ENCODE measurements at regions not wholly inside any gene's neighbourhood (a gene's known extent, or its start where the extent isn't known, plus 50 kb on each side); places are given as distances from the start of the nearest gene placed in this dataset.
A peak's percentile ranks its signal among the peaks of the same experiment; 100 is the strongest.

DNA sequence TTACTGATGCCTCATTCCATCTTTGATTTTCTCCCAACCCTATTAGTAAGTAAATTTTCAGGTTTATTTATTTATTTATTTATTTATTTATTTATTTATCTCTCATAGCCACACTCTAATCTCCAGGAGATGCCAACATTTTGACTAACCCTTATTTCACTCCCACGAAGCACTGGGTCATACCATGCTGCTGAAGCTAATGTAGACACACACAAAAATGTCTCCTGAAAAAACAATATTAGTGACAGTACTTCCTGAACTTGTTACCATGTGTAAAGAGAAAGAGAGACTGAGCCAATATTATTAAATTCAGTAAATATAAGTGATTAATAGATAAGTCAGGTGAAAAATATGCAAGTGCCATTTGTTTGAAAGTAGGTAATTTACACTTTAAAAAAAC is 402.7 kb downstream of the C4orf33 start:
- Histone ChIP-seq H3K27ac (no peak overlapping the region), H3K4me1 (no peaks in the 10 kb centered on the region), H3K9me3 (no peaks in the 10 kb centered on the region), H3K4me3 (no peak overlapping the region), H3K27me3 (ENCODE audit: low read depth) (no peaks in the 10 kb centered on the region), H3K36me3 (no peaks in the 10 kb centered on the region)
- ATAC-seq (no peak), DNase-seq (no peak)
- intact Hi-C loops (cut with DNase I), result no loop called here
- TF ChIP-seq, protein P1, sequence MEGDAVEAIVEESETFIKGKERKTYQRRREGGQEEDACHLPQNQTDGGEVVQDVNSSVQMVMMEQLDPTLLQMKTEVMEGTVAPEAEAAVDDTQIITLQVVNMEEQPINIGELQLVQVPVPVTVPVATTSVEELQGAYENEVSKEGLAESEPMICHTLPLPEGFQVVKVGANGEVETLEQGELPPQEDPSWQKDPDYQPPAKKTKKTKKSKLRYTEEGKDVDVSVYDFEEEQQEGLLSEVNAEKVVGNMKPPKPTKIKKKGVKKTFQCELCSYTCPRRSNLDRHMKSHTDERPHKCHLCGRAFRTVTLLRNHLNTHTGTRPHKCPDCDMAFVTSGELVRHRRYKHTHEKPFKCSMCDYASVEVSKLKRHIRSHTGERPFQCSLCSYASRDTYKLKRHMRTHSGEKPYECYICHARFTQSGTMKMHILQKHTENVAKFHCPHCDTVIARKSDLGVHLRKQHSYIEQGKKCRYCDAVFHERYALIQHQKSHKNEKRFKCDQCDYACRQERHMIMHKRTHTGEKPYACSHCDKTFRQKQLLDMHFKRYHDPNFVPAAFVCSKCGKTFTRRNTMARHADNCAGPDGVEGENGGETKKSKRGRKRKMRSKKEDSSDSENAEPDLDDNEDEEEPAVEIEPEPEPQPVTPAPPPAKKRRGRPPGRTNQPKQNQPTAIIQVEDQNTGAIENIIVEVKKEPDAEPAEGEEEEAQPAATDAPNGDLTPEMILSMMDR (IDR thresholded peaks at IDR 0.05), result no peak

DNA sequence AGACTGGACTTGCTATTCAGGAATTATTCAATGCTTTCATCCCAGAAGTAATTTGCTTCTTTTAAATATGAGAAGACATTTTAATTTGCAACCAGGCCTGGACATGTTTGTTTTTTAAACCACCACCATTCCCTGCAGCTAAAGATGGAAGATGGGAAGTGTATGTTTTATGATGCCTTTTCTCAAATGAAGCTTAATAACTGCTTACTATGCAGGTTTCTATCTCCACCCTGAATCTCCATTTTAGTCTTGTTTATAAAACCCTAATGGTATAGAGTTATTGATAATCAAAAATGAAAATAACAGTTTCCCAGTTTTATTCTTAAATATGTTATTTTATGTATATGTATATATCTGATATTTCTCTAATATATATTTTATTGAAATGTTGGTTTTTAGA is 418.9 kb downstream of the C4orf33 start:
- Histone ChIP-seq H3K9me3 (no peaks in the 10 kb centered on the region), H3K27ac (no peak overlapping the region), H3K36me3 (no peaks in the 10 kb centered on the region), H3K27me3 (ENCODE audit: low read depth) (no peaks in the 10 kb centered on the region), H3K4me3 (no peak overlapping the region), H3K4me1 (no peaks in the 10 kb centered on the region)
- intact Hi-C loops (cut with DNase I), result no loop called here
- DNase-seq (no peak), ATAC-seq (no peak)
- TF ChIP-seq, protein P1 (IDR thresholded peaks at IDR 0.05), result no peak

DNA sequence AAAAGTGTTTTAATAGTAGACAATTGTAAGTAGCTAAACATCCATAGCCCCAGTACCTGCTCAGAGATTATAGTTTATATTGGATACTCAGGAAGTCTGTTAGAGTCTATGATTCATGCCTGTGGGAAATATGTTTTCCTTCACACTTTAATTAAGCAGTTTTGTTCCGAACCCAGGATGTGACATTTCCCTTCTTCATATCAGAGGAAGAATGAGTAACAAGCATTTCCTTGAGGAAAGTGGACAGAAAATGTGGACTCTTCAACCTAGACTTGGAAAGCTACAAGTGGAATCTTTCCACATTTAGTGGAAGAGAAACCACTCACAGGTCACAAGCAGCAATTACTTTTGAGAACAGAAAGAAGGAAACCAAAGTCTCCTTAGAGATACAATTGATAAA is 419.4 kb downstream of the C4orf33 start:
- TF ChIP-seq, protein P1 (IDR thresholded peaks at IDR 0.05), result no peak
- DNase-seq, result no peak
- Histone ChIP-seq H3K4me3 (no peak overlapping the region), H3K27ac (no peak overlapping the region), H3K36me3 (no peaks in the 10 kb centered on the region), H3K4me1 (no peaks in the 10 kb centered on the region), H3K9me3 (no peaks in the 10 kb centered on the region), H3K27me3 (ENCODE audit: low read depth) (no peaks in the 10 kb centered on the region)
- intact Hi-C loops (cut with DNase I), result no loop called here
- ATAC-seq, result no peak

DNA sequence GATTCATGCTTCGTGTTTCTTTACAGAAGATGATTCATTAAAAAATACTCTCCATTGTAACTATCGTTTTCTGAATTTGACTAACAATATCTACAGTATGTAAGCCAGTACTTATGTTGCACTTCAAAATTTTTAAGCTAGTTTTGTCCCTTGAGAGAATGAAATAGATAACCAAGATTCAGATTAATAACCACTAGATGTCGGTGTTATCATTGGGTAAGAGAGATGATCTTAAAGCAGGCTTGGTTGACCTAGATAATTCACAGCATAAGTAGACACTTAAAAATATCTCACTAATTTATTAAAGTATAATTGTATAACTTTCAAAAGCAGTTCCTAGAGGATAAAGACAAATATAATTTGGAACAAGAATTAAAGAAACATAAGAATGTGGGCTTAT is 430.9 kb downstream of the C4orf33 start:
- H3K36me3 ChIP-seq, result no peaks in the 10 kb centered on the region
- TF ChIP-seq, protein P1 (IDR thresholded peaks at IDR 0.05), result peak; percentile 53
- H3K27ac ChIP-seq, result no peak overlapping the region
- ATAC-seq, result peak; percentile 32 to 73
- H3K4me3 ChIP-seq, result no peak overlapping the region
- H3K27me3 ChIP-seq (ENCODE audit: low read depth), result no peaks in the 10 kb centered on the region
- no peaks in the 10 kb centered on the region for H3K4me1 ChIP-seq
- H3K9me3 ChIP-seq, result no peaks in the 10 kb centered on the region
- no peak for DNase-seq
- intact Hi-C loops (cut with DNase I), result loop anchor here (10.0 kb wide), 1 partner anchor 118 kb away; no protein-coding TSS in a partner anchor

DNA sequence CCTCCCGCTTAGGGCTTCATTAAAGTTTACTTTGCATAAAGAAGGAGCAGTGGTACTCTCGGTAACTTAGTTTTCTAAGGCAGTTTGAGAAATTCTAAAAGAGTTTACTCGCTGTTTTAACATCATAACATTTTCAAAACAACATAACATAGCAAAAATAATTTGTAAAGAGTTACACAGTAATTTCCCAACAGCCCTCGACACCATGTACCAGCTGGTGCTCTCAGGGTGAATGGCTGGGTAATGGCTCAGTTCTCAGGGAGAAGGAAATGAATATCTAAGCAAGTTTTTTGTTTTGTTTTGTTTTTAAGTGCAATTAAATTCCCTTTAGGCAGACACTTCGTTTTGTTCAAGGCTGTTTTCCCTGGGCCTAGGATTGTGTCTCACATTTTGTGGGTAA is 435.3 kb downstream of the C4orf33 start:
- Histone ChIP-seq H3K27me3 (ENCODE audit: low read depth) (no peaks in the 10 kb centered on the region), H3K9me3 (no peaks in the 10 kb centered on the region), H3K4me3 (no peak overlapping the region), H3K4me1 (peaks cover 6% of the 10 kb centered on the region), H3K27ac (no peak overlapping the region), H3K36me3 (no peaks in the 10 kb centered on the region)
- DNase-seq (no peak), ATAC-seq (no peak)
- intact Hi-C loops (cut with DNase I), result no loop called here
- TF ChIP-seq, protein P1 (IDR thresholded peaks at IDR 0.05), result no peak

DNA sequence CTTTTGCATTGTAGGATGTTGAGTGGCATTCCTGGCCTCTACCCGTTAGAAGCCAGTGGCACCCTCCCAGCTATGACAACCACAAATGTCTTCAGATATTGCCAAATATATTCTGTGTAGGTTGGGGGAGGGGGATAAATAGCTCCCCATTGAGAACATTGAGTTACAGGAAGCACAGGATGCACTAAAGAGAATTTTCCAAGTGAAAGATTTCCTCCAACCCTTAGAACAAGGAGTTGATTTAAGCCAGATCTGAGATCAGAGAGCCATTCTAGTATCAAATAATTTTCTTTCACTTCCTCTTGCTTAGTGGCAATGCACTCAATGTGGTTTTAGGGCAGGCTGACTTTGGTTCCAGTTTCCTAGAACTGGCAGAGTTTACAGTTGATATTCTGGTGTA is 436.6 kb downstream of the C4orf33 start:
- ATAC-seq, result peak; percentile 52 to 61
- TF ChIP-seq, protein P1 (IDR thresholded peaks at IDR 0.05), result no peak
- peaks cover 6% of the 10 kb centered on the region for H3K4me1 ChIP-seq
- H3K27ac ChIP-seq, result no peak overlapping the region
- intact Hi-C loops (cut with DNase I), result no loop called here
- H3K36me3 ChIP-seq, result no peaks in the 10 kb centered on the region
- no peak for DNase-seq
- no peaks in the 10 kb centered on the region for H3K9me3 ChIP-seq
- no peaks in the 10 kb centered on the region for H3K27me3 ChIP-seq (ENCODE audit: low read depth)
- no peak overlapping the region for H3K4me3 ChIP-seq

All from lower lobe of right lung (tissue), 2 donors.